Liver (tissue), 3 donors: ENCODE measurements at regions not wholly inside any gene's neighbourhood (a gene's known extent, or its start where the extent isn't known, plus 50 kb on each side); places are given as distances from the start of the nearest gene placed in this dataset.

Experiments
- EGR1 ChIP-seq, 2 donors: IDR thresholded peaks; 2 replicates each; pipeline ENCODE4 v1.6.1; 2016 to 2018; ENCODE audit warnings: antibody characterized with exemption in 2 of 2, low read depth in 2 of 2
- FOXA1 ChIP-seq: IDR thresholded peaks from 2 replicates; pipeline ENCODE4 v1.6.1; 2016; ENCODE audit warnings: antibody characterized with exemption
- GABPA ChIP-seq, 2 donors: IDR thresholded peaks in 1 of 2; conservative IDR thresholded peaks in 1 of 2; 2 replicates each; pipeline ENCODE4 v1.6.1; 2016; ENCODE audit warnings: antibody characterized with exemption in 2 of 2, mild to moderate bottlenecking in 1 of 2, moderate library complexity in 1 of 2
- HNF4G ChIP-seq: IDR thresholded peaks from 2 replicates; pipeline ENCODE4 v1.6.1; 2016; ENCODE audit warnings: antibody characterized with exemption
- JUND ChIP-seq, 2 donors: IDR thresholded peaks; 2 replicates each; pipeline ENCODE4 v1.6.1; 2016; ENCODE audit warnings: antibody characterized with exemption in 2 of 2
- RAD21 ChIP-seq, 2 donors: IDR thresholded peaks; 2 replicates each; pipeline ENCODE4 v1.6.1; 2016; ENCODE audit warnings: antibody characterized with exemption in 2 of 2, mild to moderate bottlenecking in 2 of 2
- SP1 ChIP-seq: IDR thresholded peaks from 2 replicates; pipeline ENCODE4 v1.6.1; 2018; ENCODE audit warnings: antibody characterized with exemption, mild to moderate bottlenecking
- TAF1 ChIP-seq: conservative IDR thresholded peaks from 2 replicates; pipeline ENCODE4 v1.6.1; 2016; ENCODE audit warnings: antibody characterized with exemption, mild to moderate bottlenecking
- YY1 ChIP-seq: IDR thresholded peaks from 2 replicates; pipeline ENCODE4 v1.6.1; 2016; ENCODE audit warnings: antibody characterized with exemption, mild to moderate bottlenecking
- TF ChIP-seq, protein P1 (sequence below): fragments of 150-350 bp; IDR thresholded peaks from 2 replicates; pipeline ENCODE4 v1.5.1; 2017; ENCODE audit warnings: improper control_type of control experiment, low read depth, low read length; ENCODE audit not compliant: missing input control
- TF ChIP-seq, protein P2 (sequence below): IDR thresholded peaks from 2 replicates; pipeline ENCODE4 v1.6.1; 2016; ENCODE audit warnings: antibody characterized with exemption
- TF ChIP-seq, protein P3 (sequence below): IDR thresholded peaks from 2 replicates; pipeline ENCODE4 v1.6.1; 2016; ENCODE audit warnings: antibody characterized with exemption
- TF ChIP-seq, protein P4 (sequence below): IDR thresholded peaks from 2 replicates; pipeline ENCODE4 v1.6.1; 2016; ENCODE audit warnings: antibody characterized with exemption, mild to moderate bottlenecking
- TF ChIP-seq, protein P5 (sequence below): IDR thresholded peaks from 2 replicates; pipeline ENCODE4 v1.6.1; 2016; ENCODE audit warnings: antibody characterized with exemption
- donor health status: healthy.
- donor health status: healthy.

DNA sequence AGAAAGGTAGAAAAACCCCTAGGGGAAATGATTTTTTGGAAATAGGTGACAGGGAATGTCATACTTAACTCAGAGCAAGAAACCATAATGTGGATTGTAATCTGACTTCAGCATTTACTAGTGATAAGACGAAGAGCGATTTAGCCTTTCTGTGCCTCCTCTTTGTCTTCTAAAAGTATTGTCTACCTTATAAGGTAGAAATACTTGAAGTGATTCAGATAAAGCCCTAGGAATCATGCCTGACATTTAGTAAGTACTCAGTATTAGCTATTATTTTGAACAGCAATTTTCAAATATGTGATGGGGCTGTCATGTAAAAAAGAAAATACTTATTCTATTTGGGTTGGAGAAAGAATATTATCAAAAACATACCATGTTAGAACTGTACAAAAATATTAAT is 525.9 kb upstream of the EYS start:
- TF ChIP-seq, protein P1, sequence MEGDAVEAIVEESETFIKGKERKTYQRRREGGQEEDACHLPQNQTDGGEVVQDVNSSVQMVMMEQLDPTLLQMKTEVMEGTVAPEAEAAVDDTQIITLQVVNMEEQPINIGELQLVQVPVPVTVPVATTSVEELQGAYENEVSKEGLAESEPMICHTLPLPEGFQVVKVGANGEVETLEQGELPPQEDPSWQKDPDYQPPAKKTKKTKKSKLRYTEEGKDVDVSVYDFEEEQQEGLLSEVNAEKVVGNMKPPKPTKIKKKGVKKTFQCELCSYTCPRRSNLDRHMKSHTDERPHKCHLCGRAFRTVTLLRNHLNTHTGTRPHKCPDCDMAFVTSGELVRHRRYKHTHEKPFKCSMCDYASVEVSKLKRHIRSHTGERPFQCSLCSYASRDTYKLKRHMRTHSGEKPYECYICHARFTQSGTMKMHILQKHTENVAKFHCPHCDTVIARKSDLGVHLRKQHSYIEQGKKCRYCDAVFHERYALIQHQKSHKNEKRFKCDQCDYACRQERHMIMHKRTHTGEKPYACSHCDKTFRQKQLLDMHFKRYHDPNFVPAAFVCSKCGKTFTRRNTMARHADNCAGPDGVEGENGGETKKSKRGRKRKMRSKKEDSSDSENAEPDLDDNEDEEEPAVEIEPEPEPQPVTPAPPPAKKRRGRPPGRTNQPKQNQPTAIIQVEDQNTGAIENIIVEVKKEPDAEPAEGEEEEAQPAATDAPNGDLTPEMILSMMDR = no peak
- TF ChIP-seq, protein P2, sequence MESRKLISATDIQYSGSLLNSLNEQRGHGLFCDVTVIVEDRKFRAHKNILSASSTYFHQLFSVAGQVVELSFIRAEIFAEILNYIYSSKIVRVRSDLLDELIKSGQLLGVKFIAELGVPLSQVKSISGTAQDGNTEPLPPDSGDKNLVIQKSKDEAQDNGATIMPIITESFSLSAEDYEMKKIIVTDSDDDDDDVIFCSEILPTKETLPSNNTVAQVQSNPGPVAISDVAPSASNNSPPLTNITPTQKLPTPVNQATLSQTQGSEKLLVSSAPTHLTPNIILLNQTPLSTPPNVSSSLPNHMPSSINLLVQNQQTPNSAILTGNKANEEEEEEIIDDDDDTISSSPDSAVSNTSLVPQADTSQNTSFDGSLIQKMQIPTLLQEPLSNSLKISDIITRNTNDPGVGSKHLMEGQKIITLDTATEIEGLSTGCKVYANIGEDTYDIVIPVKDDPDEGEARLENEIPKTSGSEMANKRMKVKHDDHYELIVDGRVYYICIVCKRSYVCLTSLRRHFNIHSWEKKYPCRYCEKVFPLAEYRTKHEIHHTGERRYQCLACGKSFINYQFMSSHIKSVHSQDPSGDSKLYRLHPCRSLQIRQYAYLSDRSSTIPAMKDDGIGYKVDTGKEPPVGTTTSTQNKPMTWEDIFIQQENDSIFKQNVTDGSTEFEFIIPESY = no peak
- TF ChIP-seq, protein P3, sequence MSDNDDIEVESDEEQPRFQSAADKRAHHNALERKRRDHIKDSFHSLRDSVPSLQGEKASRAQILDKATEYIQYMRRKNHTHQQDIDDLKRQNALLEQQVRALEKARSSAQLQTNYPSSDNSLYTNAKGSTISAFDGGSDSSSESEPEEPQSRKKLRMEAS = no peak
- TF ChIP-seq YY1 = no peak
- no peak for TF ChIP-seq RAD21 (IDR thresholded peaks at IDR 0.05)
- no peak for TF ChIP-seq SP1
- TF ChIP-seq, protein P4, sequence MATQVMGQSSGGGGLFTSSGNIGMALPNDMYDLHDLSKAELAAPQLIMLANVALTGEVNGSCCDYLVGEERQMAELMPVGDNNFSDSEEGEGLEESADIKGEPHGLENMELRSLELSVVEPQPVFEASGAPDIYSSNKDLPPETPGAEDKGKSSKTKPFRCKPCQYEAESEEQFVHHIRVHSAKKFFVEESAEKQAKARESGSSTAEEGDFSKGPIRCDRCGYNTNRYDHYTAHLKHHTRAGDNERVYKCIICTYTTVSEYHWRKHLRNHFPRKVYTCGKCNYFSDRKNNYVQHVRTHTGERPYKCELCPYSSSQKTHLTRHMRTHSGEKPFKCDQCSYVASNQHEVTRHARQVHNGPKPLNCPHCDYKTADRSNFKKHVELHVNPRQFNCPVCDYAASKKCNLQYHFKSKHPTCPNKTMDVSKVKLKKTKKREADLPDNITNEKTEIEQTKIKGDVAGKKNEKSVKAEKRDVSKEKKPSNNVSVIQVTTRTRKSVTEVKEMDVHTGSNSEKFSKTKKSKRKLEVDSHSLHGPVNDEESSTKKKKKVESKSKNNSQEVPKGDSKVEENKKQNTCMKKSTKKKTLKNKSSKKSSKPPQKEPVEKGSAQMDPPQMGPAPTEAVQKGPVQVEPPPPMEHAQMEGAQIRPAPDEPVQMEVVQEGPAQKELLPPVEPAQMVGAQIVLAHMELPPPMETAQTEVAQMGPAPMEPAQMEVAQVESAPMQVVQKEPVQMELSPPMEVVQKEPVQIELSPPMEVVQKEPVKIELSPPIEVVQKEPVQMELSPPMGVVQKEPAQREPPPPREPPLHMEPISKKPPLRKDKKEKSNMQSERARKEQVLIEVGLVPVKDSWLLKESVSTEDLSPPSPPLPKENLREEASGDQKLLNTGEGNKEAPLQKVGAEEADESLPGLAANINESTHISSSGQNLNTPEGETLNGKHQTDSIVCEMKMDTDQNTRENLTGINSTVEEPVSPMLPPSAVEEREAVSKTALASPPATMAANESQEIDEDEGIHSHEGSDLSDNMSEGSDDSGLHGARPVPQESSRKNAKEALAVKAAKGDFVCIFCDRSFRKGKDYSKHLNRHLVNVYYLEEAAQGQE = no peak
- TF ChIP-seq, protein P5, sequence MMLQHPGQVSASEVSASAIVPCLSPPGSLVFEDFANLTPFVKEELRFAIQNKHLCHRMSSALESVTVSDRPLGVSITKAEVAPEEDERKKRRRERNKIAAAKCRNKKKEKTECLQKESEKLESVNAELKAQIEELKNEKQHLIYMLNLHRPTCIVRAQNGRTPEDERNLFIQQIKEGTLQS = no peak
- TF ChIP-seq TAF1 = no peak
- no peak for TF ChIP-seq JUND (IDR thresholded peaks at IDR 0.05)
- TF ChIP-seq FOXA1 = no peak
- no peak for TF ChIP-seq GABPA (IDR thresholded peaks at IDR 0.05 in 1 of 2, conservative IDR thresholded peaks at IDR 0.05 in 1 of 2)
- TF ChIP-seq HNF4G = no peak
- no peak for TF ChIP-seq EGR1 (IDR thresholded peaks at IDR 0.05; ENCODE audit: low read depth in 2 of 2)
